Stimulated activated CD8-positive, alpha-beta memory T cell treated with anti-CD3 and anti-CD28 coated beads, Interleukin-15, amount 100 ng/mL, for 48 hours (primary cell): ENCODE measurements at regions not wholly inside any gene's neighbourhood (a gene's known extent, or its start where the extent isn't known, plus 50 kb on each side); places are given as distances from the start of the nearest gene placed in this dataset.

ENCODE experiments used
- DNase-seq, 2 donors: peaks; one replicate each; pipeline ENCODE4 v3.0.0-alpha.2; 2020; ENCODE audit warnings: low read depth in 2 of 2

DNA sequence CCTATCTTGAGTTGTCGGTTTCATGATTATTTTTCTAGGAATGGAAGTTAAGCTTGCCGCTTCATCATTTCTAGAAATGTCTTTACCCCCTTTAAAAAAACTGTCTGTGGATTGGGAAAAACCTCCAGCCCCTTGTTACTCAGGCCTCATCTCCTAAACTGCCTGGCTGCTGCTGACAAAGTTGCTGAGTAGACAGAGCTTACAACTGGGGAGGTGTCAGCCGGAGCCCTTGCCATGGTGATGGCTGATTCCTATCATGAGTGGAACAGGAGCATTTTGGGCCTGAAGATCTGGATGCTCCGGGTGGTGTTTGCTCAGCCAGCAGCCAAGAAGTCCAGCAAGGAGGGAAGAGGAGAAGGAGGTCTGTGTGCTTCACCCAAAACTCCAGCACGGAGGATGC lies 243.3 kb downstream of the ENGASE start:
- no peak for DNase-seq

DNA sequence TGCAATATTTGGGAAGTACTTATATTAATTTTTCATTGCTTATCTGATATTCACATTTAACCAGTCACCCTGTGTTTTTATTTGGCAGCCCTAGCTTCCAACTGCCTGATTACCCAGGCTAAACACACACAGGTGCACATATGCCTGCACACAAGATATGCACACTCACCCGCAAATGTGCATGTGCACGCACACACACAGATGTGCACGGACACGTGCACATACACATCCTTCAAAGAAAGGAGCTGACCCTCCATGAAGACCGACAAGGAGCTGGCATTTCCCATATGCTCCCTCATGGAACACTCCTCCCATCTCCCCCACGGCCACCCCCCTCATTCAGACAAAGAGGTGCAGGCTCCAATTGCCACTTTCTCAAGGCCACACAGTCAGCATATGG lies 242.2 kb downstream of the ENGASE start:
- no peak for DNase-seq

DNA sequence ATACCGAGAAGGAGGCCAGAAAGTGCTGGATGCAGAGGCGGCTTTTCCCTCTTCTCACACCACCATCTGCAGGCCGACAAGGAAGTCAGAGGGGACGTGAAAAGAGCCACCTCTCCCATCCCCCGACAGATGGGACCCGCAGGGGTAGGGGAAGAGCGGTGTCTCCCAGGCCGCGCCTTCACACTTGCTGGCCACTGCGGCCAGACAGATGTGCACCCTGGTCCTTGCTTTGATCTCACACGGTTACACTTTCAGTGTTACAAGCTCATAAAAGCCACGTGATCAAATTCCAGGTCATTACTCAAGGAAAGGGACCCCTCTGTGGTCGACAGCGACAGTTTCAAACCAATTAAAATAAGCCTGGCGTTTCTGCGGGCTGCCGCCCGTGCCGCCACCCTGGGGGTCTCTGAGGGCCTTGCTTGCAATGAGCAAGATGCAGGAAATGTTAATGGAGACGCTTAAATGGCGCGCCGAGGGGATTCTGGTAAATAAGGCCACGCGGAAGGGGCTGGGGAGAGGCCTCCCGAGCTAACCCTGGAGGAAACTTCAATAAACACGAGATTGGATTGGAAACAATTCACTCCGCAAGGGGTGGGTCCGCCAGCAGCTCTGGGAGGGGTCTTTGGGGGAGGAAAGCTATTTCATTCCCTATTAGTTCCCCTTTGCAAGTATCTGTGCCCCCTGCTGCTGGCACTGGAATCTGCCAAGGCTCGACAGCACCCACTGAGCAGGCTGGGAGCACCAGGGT lies 240.9 kb downstream of the ENGASE start:
- no peak for DNase-seq

GRCh38 chr17:79314617-79315357 lies 240.2 kb downstream of the ENGASE start:
- no peak for DNase-seq

GRCh38 chr17:79311373-79311772 lies 236.7 kb downstream of the ENGASE start:
- no peak for DNase-seq

- DNase-seq: no peak
Observed at GRCh38 chr17:79306424-79307318, 232.0 kb downstream of the ENGASE start.

- DNase-seq: no peak
Observed at GRCh38 chr17:79305768-79306423, 231.3 kb downstream of the ENGASE start.

- no peak for DNase-seq
Observed at GRCh38 chr17:79305376-79305767, 230.7 kb downstream of the ENGASE start.

DNA sequence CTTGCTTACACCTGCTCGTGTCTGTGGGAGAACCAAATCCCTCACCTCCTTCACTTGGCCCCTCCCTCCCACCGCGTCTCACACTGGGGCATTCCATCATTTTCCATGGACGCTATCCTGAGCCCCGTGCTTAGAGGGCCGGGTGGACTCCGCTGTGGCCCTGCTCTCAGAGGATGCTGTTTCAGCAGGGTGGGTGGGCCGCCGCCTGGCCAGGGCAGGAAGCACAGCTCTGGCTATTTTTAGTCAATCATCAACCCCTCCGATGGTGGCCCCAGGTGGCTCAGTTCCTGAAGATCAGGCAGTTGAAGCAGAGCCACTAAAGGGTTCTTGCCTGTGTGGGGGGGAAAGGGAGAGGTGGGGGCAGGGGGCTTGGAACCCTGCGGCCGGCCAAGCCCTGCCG lies 230.3 kb downstream of the ENGASE start:
- DNase-seq: no peak

DNA sequence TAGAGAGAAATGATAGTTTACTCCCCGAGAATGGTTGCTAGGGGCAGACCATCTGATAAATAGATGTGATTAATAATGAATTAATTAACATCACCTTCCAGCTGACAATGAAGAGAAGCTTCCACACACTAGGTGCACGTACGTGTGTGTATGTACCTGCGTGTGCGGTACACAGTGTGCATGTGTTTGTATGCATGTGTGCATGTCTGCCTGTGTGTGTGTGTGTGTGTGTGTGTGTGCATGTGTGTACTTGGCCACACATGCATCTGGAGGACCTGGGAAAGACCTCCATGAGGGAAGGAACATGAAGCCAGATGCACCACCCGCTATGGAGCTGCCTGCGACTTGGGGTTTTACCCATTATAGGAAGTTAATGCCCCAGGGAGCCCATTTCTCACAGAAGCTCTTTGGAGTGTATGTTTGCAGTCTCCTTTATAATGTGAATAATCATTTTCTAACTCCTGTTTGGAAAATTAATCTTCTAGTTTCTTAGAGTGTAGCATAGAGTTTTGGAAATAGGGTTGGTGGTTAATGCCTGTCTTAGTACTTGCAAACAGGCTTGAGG lies 229.1 kb downstream of the ENGASE start:
- DNase-seq: no peak

DNA sequence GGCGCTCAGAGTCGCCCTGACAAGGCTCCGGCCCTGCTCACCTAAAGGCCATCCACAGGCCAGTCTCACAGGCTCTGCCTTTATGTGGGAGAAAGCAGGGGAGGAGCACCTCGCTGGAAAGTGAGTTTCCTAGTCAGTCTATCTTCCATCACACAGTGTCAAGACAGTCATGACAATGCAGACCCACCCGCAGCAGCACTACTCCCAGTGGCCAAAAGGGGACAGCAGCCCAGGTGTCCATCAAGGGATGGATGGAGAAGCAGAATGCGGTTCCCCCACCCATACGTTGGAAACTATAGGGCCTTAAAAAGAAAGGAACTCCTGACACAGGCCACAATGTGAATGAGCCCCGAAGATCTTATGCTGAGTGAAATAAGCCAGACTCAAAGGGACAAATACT lies 226.8 kb downstream of the ENGASE start:
- no peak for DNase-seq

- DNase-seq: no peak
Observed at GRCh38 chr17:79299349-79299748, 224.7 kb downstream of the ENGASE start.

DNA sequence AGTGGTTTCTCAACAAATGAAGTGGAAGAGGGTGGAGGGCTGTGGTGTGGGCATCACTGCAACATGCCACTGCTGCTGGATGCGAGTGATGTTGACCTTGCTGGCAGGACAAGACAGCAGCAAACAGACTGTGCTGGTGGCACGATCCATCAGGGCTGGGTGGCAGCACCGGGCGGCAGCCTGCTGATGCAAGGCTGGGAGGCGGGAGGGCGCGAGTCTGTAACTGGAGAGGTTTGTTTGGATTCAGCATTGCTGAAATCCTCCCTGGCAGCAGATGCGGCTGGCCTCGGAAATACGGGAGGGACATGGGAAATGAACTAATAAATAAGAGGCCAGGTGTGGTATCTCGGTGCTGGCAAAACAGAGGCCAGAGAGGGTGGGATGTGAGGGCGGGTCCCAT lies 224.2 kb downstream of the ENGASE start:
- no peak for DNase-seq

GRCh38 chr17:79296243-79296642 lies 221.6 kb downstream of the ENGASE start:
- no peak for DNase-seq

DNA sequence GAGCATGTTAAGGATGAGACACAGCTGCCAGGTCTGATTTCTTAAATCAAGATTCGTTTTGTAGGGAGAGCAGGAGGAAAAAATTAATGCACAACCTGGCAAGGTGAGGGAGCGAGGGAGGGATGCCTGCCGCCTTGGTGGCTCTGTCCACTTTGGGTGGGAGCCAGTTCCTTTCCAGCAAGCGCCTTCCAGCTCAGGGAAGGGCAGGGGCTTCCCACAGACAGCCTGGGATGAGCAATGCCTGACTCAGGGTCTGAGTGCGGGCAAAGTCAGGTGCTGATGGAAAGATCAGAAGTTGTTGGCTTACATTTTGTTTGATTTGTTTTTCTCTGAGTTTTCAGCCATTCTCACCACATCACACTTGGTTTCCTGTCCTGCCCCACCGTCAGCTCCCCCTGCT lies 220.7 kb downstream of the ENGASE start:
- DNase-seq: no peak

DNA sequence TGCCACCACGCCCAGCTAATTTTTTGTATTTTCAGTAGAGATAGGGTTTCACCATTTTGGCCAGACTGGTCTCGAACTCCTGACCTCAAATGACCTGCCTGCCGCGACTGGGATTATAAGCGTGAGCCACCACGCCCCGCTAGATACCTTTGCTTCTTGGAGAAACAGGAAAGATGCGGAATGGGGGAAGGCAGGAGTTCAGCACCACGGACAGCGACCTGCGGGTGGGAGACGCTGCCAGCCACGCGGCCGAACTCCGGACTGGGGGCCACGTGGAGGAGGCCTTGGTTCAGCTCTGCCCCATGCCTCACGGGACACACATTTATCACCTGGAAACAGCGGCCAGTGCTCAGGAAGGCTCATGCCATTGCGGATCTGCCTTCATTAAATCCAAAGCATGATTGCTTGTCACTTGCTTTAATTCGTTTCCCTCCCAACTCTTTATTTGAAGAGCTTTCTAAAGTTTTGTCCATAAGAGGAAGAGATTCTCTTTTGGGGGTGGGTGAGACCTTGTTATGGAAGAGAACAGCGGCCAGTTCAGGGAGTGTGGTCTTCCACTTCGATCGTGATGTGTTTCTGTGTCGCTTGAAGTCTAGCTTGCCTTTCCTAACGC lies 219.9 kb downstream of the ENGASE start:
- peak; percentile 9 to 11 for DNase-seq

DNA sequence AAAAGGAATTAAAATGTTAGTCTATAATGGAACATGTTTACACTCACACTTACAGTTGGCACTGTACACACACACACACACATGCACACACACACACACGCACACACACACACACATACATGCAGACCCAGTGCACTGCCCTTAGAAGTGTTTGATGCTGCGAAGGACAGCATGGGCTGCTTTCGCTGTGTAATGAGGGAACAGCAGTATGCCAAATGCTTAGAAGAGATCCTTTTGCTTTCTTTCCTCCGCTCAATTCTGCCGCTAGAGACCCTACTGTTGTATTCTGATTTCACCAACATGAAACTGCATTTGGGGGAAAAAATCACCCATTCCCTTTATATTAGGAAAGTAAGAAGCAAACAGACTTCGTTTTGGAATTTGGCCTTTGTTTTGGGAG lies 217.9 kb downstream of the ENGASE start:
- DNase-seq: no peak

DNA sequence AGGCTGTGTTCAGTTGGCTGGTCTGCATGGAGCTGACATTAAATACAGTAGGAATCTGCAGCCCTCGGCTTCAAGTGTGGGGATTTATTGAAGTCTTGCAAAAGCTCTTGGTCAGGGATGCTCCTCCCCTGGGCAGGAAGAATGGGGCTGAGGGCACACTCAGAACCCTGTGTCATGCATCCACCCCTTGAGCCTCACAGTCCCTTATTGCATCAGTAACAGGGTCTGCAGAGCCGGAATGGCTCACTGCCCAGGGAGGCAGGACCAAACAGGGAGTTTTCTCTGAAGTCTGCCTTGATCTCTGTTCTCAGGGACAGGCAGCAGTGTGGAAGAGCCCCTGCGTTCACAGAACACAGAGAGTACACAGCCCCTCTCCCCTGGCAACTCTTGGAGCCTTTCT lies 216.8 kb downstream of the ENGASE start:
- no peak for DNase-seq

- no peak for DNase-seq
Observed at GRCh38 chr17:79290726-79291125, 216.1 kb downstream of the ENGASE start.

- no peak for DNase-seq
Observed at GRCh38 chr17:79288950-79289349, 214.3 kb downstream of the ENGASE start.

- no peak for DNase-seq
Observed at GRCh38 chr17:79286440-79286839, 211.8 kb downstream of the ENGASE start.
